ENCODE measurements at regions not wholly inside any gene's neighbourhood (a gene's known extent, or its start where the extent isn't known, plus 50 kb on each side); places are given as distances from the start of the nearest gene placed in this dataset.
"Not testable (repeated sequence)": the region's sequence is repeated elsewhere in the genome, so short reads cannot be mapped to it uniquely, and the experiment has no call there.

GRCh38 chr9:71515107-71515506 is 253.2 kb downstream of the CEMIP2 start:
- TF ChIP-seq CTCF (IDR thresholded peaks at IDR 0.05; ENCODE audit: insufficient read depth, low read depth, low read length, missing control alignments): no peak
- H3K4me3 ChIP-seq (ENCODE audit: low read length): no peak overlapping the region
- no peak for DNase-seq (ENCODE audit: low read depth)

- TF ChIP-seq CTCF (IDR thresholded peaks at IDR 0.05; ENCODE audit: insufficient read depth, low read depth, low read length, missing control alignments): no peak
- no peak overlapping the region for H3K4me3 ChIP-seq (ENCODE audit: low read length)
- peak; percentile 90 for DNase-seq (ENCODE audit: low read depth)
These were observed 253.9 kb downstream of the CEMIP2 start for GRCh38 chr9:71514344-71514975.

- peak; percentile 57 for DNase-seq (ENCODE audit: low read depth)
- TF ChIP-seq CTCF (IDR thresholded peaks at IDR 0.05; ENCODE audit: insufficient read depth, low read depth, low read length, missing control alignments): no peak
These were observed 259.3 kb downstream of the CEMIP2 start for GRCh38 chr9:71509054-71509453.

GRCh38 chr9:71508141-71508540 is 260.2 kb downstream of the CEMIP2 start:
- not testable (repeated sequence) for DNase-seq (ENCODE audit: low read depth); H3K4me3 ChIP-seq (ENCODE audit: low read length)

More at GRCh38 chr9:71509054-71509453, 259.3 kb downstream of the CEMIP2 start:
- no peak overlapping the region for H3K4me3 ChIP-seq (ENCODE audit: low read length)

GRCh38 chr9:71506821-71507220 is 261.5 kb downstream of the CEMIP2 start:
- no peak overlapping the region for H3K4me3 ChIP-seq (ENCODE audit: low read length)
- no peak for TF ChIP-seq CTCF (IDR thresholded peaks at IDR 0.05; ENCODE audit: insufficient read depth, low read depth, low read length, missing control alignments)
- peak; percentile 97 for DNase-seq (ENCODE audit: low read depth)

GRCh38 chr9:71504636-71505035 is 263.7 kb downstream of the CEMIP2 start:
- DNase-seq (ENCODE audit: low read depth): peak; percentile 85
- H3K4me3 ChIP-seq (ENCODE audit: low read length): no peak overlapping the region
- TF ChIP-seq CTCF (IDR thresholded peaks at IDR 0.05; ENCODE audit: insufficient read depth, low read depth, low read length, missing control alignments): no peak

GRCh38 chr9:71498691-71499090 is 269.6 kb downstream of the CEMIP2 start:
- no peak for DNase-seq (ENCODE audit: low read depth)
- no peak overlapping the region for H3K4me3 ChIP-seq (ENCODE audit: low read length)
- TF ChIP-seq CTCF (IDR thresholded peaks at IDR 0.05; ENCODE audit: insufficient read depth, low read depth, low read length, missing control alignments): no peak

Data from epithelial cell of esophagus (primary cell).